HL-60 (cell line): ENCODE measurements at regions not wholly inside any gene's neighbourhood (a gene's known extent, or its start where the extent isn't known, plus 50 kb on each side); places are given as distances from the start of the nearest gene placed in this dataset.

Experiments used
- DNase-seq, 2 experiments: peaks; one replicate each; pipeline ENCODE4 v3.0.0-alpha.2; 2010 to 2020; ENCODE audit warnings: low read depth in 1 of 2, low spot score in 1 of 2
- H3K27ac ChIP-seq: fragments of 250-450 bp; sonication (Bioruptor Pico); replicated peaks from 2 replicates; pipeline ENCODE4 v1.5.1; 2020; ENCODE audit warnings: mild to moderate bottlenecking, moderate library complexity
- H3K27me3 ChIP-seq: fragments of 250-450 bp; sonication (Bioruptor Pico); 2 replicates; pipeline ENCODE4 v1.5.1; 2021; ENCODE audit warnings: mild to moderate bottlenecking, moderate library complexity; ENCODE audit not compliant: insufficient read depth, poor library complexity, severe bottlenecking
- H3K4me3 ChIP-seq: replicated peaks from 2 replicates; pipeline ENCODE4 v1.5.1; 2011; ENCODE audit warnings: mild to moderate bottlenecking, control low read depth, low read length; ENCODE audit not compliant: insufficient read depth
- CTCF ChIP-seq: IDR thresholded peaks from one replicate; pipeline ENCODE4 v1.5.1; 2011; ENCODE audit warnings: low read length, control low read depth, inconsistent platforms; ENCODE audit not compliant: insufficient read depth
- GABPA ChIP-seq: IDR thresholded peaks from 2 replicates; pipeline ENCODE4 v1.6.1; 2012; ENCODE audit warnings: low read depth
- POLR2AphosphoS5 ChIP-seq: IDR thresholded peaks from 2 replicates; pipeline ENCODE4 v1.6.1; 2012; ENCODE audit warnings: low read depth
- REST ChIP-seq: IDR thresholded peaks from 2 replicates; pipeline ENCODE4 v1.6.1; 2012; ENCODE audit warnings: low read depth; ENCODE audit not compliant: insufficient replicate concordance
- SPI1 ChIP-seq: IDR thresholded peaks from 2 replicates; pipeline ENCODE4 v1.6.1; 2012; ENCODE audit warnings: low read depth, mild to moderate bottlenecking, borderline replicate concordance

GRCh38 chr10:100612601-100613595 lies 77.2 kb downstream of the HIF1AN start:
- no peak for DNase-seq
- H3K4me3 ChIP-seq, result no peak overlapping the region
- peaks cover 3% of the 10 kb centered on the region for H3K27me3 ChIP-seq
- no peak for TF ChIP-seq REST
- TF ChIP-seq POLR2AphosphoS5, result no peak
- TF ChIP-seq GABPA, result no peak
- no peak for TF ChIP-seq SPI1
- H3K27ac ChIP-seq, result no peak overlapping the region

- Histone ChIP-seq H3K4me3 (no peak overlapping the region), H3K27ac (no peak overlapping the region), H3K27me3 (peaks cover 3% of the 10 kb centered on the region)
- TF ChIP-seq REST (no peak), SPI1 (no peak), GABPA (no peak), CTCF (no peak), POLR2AphosphoS5 (no peak)
- no peak for DNase-seq
Observed at GRCh38 chr10:100613846-100614245, 78.1 kb downstream of the HIF1AN start.

GRCh38 chr10:100614429-100615095 lies 78.8 kb downstream of the HIF1AN start:
- TF ChIP-seq GABPA (no peak), CTCF (no peak), POLR2AphosphoS5 (no peak), SPI1 (no peak)
- no peak overlapping the region for H3K4me3 ChIP-seq
- H3K27ac ChIP-seq, result no peak overlapping the region
- no peak for DNase-seq
- H3K27me3 ChIP-seq, result peaks cover 3% of the 10 kb centered on the region

- TF ChIP-seq SPI1, result no peak
- TF ChIP-seq GABPA, result no peak
- no peak for TF ChIP-seq POLR2AphosphoS5
- no peak for TF ChIP-seq REST
- TF ChIP-seq CTCF, result no peak
- H3K27me3 ChIP-seq, result peaks cover 3% of the 10 kb centered on the region
- DNase-seq, result no peak
- no peak overlapping the region for H3K27ac ChIP-seq
- H3K4me3 ChIP-seq, result no peak overlapping the region
Observed at GRCh38 chr10:100615241-100615640, 79.5 kb downstream of the HIF1AN start.
